ENCODE measurements at regions not wholly inside any gene's neighbourhood (a gene's known extent, or its start where the extent isn't known, plus 50 kb on each side); places are given as distances from the start of the nearest gene placed in this dataset.
"Not testable (repeated sequence)": the region's sequence is repeated elsewhere in the genome, so short reads cannot be mapped to it uniquely, and the experiment has no call there.

DNA sequence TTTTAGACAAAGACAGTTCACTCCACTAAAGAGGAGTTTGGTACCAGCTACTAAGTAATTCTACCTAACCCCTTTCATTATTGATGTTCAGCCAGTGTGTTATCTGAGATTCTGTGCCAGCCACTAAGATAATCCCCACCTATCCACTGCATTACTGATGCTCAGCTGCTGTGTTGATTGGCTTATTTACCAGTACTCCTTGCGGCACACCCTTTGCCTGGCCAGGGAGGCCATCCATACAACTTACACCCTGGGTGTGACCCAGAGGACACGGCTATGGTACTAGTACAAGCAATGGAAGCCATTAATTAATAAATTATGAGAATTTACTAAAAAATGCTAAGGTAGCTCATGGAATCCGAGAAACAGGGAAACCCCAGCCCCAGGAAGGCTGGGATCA, 290.7 kb upstream of the CTNNB1 start:
- DNase-seq: no peak

DNA sequence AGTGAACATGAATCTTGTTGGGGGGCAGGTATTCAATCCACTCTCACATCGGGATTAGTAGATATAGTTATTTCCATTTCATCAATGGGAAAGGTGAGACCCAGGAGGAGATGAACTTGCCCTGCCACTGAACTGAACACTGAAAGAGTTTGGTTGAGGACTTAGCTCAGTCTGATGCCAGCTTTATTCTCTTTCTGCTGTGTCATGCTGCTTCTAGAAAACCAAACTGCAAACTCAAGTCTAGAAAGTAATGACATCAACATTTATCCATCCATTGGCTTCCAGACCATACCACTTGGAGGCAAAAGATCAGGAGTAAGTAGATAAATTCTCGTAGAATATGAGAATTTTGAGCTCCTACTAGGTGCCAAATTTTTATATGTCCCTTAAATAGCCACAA, 288.0 kb upstream of the CTNNB1 start:
- DNase-seq: no peak

DNA sequence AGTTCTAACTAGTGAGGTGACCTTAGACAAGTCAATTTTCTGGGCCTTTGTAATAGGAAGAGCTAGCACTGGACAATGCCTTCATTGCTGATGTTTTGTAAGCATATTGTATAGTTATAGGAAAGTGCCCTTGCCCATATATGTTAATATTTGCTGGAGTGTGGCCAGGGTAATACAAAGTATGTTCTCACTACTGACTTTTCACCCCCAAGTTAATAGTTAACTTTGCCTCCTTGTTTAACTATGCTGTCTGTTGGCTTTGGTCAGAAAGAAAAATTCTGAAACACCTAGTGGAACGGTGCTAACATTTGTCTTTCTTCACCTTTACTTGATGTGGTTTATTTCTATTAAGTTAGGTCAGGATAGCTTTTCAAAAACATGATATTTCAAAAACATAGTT, 287.4 kb upstream of the CTNNB1 start:
- no peak for DNase-seq

DNA sequence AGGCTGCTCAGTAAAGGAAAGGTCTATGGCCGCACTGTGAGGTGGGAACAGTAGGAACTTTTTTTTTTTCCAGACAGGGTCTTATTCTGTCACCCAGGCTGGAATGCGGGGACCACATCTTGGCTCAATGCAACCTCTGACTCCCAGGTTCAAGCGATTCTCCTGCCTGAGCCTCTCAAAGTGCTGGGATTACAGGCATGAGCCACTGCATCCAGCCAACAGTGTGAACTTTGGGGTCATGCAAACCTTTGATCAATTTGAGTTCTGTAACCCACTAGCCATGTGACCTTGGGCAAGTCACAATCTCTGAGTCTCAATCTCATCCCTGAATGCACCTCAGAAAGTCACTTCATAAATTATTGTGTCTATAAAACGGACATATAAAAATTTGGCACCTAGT, 286.8 kb upstream of the CTNNB1 start:
- DNase-seq: no peak

DNA sequence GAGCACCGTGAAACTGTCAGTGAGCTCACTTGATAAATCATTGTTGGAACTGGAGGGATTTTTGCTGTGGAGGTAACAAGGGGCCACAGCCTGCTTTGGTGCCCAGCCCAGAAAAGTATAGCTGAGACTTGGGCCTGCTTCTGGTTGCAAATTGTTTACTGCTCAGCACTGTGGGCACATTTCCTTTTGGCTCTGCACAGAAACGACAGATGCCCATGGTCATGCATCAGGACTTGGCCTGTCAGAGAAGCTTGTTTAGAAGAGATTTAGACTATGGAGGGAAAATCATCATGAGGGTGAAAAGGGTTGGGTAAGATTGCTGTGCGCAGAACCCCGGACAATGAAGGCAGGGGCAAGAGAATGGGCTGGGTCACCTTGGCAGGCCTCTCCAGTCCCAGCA, 286.1 kb upstream of the CTNNB1 start:
- no peak for DNase-seq

DNA sequence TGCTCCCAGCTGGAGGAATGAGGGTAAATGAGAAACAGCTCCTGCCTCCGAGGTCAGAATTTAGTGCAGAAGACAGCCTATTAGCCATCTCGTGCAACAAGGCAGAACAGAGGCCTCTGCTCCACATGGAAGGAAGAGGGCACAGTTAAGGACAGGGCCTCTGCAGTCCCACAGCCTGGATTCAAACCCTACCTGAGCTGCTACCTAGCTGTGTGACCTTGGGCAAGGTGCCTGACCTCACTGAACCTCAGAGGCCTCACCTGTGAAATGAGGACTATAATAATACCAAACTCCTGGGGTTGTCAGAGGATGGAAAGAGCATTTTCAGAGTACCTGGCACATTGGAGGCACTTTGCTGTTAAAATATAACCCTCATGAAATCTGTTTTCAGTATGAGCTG, 285.7 kb upstream of the CTNNB1 start:
- DNase-seq: no peak

DNA sequence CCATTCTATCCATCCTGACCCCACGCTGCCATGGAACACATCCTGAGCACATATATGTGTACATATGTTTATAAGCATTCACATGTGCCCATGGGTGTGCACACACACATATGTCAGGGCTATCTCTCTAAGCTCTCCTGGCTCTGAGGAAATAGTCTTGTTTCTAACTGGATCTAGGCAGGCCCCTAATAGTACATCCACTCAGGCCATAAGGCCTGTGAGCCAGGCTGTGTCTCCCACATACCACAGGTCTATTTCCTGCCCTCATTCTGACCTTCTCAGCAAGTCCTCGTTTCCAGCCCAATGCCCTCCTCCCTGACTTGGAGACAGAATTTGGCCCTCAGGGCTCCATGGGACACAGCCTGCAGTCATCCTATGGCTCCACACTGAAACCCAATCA, 284.8 kb upstream of the CTNNB1 start:
- DNase-seq: no peak

DNA sequence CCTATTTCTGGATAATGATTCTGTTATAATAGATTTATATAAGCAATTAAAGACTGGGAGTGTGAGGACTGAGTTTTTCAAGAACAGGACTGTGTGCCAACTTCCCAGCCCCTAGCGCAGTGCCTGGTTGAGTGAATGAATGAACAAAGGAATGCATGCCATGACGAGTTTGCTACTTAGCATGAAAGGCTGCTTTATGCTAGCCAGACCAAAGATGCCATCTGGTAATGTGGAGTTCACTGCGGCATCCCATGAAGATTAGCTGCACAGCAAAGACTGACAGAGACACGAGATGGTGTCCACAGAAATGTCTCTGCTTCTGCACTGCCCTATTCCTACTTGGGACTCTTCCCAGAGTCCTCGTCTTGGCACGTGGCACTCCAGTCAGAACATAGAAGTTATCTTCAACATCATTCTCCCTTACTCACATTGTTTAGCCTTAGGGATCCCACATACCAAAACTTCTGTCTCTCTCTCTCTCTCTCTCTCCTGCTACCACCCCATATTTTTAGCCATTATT, 283.9 kb upstream of the CTNNB1 start:
- DNase-seq: no peak

DNA sequence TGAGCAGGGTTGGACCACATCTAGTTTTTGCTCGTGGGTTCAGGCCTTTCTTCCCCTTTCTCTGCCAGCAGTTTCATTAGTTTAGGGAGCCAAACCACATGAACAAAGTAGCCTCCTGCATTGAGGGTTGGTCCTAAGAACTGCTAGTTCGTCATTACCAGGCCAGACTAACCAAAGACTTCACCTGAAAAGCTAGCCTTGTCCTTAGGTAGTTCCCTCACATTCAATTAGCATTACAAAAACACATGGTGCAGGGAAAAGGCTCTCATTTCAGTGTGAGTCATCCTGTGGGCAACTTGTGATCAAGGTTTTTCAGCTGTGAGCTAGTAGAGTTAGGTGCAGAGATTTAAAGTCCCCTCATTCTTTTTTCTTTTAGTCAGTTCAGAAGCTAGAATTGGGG, 279.3 kb upstream of the CTNNB1 start:
- DNase-seq: no peak

DNA sequence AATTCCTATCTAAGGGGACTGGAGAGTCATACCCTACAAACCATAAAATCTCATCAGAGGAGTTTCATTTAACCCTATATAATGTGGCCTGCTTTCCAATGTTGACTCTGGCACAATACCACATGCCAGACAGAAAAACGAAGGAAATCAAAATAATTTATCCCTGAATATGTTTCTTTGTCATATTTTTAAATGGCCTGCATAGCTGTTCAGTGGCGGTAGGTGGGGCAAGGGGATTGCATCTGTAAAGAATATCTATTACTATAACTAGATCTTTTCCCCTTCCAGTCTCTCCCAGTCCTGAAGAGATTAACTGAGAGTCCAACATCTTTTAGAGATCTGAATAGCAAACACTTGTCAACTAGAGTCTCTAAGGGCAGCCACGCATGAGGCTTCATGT, 278.1 kb upstream of the CTNNB1 start:
- no peak for DNase-seq

DNA sequence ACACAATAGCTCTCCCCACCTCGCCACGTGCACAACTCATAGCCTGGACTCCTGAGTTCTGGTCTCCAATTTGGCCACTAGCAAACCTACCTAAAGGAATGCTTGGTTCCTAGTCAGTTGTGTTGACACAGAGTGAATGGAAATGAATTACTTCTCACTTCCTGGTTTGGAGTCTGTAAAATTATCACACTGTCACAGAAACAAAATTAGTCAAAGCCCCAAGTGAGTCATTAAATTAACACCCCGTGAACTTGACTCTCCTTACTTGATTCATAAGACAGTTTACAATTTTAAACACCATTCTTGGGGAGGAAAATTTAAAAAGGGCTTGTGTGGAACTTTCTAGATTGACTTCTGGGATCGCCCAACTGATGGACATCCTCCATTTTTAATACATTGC, 276.2 kb upstream of the CTNNB1 start:
- DNase-seq: no peak

DNA sequence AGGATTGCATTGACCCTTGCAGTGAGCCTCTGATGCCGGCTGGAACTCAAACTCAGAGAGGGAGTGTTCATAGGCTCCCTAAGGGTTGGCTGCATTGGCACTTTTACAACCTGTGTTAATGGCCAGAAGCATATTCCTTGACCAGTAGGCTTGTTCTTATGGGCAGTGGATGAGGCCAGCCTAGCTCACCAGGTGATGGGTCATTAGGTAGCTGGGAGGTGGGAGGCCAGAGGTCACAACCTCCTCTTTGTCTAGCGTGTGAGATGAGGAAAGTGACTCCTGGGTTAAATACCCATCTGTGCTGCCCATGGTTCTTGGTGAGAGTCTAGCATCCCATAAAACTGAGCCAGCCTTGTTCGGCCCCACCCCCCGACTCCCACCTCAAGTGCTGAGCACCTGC, 275.7 kb upstream of the CTNNB1 start:
- DNase-seq: no peak

DNA sequence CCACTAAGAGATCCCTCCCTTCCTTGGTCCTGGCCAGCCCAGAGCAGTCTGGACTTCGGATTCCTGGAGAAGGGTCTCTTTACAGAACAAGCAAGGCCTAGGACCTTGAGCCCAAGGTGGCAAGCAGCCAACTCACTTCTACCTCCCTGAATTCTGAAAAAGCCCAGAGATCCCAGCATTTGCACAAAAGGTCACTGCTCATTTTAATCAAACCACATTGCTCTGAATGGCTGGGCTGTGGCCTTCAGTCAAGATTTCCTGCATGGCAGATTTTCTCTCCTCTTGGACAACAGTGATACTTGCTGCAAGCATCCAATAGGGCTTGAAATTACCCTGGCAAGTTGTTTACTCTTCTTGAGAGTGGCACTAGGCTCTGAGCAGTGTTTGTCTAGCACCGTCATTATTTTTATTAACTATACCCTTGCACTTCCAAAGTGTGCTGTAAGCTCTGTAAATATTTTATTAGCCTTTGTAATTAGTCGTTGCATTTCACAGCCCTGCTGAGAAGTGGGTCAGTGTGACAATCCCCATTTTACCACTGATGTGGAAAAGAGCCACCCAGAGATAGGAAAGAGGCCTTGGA, 274.7 kb upstream of the CTNNB1 start:
- no peak for DNase-seq

DNA sequence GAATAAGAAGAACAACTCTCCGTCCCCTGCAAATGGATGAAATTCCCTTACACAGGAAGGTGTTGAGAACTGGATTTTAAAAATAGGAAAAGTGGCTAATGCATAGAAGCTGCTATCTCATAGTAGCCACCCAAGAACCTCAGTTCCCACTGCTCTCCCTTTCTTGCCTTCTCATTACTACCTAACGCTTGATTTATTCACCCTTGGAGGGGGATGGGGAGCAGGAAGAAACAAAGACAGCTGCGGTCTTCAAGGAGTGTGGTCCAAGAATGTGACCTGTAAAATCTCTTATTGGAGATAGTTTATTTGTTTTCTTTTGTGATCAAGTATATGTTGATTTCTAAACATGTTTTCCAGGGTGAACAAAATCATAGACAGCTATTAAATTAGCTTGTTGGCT, 274.1 kb upstream of the CTNNB1 start:
- DNase-seq: no peak

DNA sequence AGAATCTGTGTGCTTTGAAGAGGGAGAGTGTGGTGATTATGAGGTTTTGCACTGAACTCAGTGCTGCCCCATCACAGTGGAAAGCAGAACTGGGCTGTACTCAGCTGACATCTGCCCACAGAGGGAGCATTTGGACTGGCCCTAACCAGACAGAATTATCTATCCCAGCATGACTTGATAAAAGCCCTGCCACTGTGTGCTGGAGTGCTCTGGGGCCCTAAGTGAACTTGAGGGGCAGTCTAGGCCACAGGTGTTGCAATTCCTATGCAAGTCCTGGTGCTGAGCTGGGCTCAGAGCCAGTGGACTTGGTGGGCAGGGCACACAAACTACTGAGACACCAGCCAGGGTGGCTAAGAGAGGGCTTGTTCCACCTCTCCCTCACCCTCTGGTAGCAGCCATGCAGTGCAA, 269.2 kb upstream of the CTNNB1 start:
- peak; percentile 57 for DNase-seq

DNA sequence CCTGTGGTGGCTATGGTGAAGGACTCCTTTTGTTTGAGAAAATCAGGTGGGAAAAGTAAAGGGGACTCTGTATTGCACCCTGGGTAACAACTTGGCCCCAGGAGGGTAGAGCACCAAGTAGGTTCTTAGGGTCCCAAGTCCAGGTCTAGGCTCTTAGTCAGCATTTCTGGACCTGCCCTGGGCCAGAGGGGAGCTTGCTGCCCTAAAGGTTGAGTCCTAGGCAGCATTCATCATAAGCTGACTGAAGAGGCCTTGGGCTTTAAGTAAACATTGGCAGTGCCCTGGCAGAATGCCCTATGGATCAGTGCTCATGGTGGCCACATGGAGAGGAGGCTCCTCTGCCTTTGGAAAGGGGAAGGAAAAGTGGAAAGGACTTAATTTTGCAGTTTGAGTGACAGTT, 268.5 kb upstream of the CTNNB1 start:
- no peak for DNase-seq

DNA sequence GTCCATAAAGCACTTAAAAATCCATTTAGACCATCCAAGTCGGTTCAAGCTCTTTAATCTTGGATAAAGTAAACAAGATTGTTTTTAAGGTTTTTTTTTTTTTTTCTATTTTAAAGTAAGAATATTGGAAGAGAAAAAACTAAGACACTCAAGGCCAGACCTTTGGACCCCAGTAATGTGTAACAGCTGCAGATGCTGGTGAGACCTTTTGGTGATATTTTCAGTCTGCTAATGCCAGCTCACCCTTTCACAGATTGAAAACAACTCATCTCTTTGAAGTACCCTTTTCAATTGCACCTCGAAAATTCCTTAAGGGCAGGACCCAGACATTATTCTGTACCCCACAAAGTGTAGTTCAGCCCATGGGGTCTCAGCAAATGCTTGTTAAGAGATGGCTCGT, 260.7 kb upstream of the CTNNB1 start:
- DNase-seq: no peak

DNA sequence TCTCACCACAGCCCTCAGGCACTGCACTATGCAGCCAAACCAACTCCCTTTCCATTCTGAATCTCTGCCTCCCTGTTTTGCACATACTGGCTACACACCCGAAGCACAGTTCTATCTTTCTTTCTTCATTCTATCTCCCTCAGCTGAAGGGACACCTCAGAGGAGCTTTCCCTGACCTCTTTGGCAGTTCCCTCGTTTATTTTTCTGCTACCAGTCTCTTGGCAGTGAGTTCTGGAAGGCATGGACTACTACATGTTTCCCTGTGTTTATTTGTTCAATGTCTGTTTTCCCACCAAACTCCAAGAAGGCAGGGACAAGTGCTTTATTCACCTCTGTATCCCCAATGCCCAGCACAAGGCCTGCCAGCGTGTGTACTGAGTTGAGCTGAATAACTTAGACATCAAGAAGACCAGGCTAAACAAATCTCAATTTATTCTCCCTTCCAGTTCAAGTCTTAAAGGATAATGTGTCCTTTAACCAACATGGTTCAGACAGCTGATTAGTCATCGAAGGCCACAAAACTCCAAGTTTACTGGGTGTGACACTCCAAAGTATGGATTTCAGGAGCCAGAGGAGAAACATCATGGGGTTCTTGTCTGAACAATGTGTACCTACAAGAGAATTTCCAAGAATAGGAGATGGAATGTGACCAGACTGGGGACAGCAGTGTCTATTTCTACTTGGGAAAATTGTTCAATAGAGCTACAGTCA, 260.1 kb upstream of the CTNNB1 start:
- DNase-seq: no peak

DNA sequence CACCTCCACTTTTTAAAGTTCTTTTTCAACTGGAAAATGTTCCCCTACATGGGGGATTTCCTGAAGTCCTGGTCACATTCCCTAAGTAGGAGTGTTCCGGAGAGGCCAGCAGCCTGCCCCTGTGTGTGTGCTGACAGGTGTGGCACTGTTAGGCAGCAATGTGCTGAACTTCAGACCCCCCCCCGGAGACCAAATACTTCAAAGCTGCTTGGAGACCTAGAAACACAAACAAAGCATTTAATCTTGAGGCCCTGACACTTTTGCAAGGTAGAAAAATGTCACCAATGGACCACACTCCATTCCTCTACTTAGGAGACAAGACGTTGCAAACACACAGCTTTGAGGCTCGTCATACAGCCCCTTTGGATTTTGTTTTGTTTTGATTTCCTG, 259.6 kb upstream of the CTNNB1 start:
- no peak for DNase-seq

DNA sequence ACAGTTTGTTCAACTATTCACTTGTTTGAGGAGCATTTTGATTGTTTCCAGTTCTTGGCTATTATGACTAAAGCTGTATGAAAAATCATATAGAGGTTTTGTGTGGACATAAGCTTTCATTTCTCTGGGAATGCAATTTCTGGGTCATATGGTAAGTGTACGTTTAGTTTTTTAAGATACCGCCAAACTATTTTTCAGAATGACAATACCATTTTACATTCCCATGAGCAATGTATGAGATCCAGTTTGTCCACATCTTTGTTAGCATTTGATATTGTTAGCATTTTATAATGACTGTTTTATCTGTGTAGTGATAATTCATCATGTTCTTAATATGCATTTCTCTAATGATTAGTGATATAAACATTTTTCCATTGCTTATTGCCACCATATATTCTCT, 258.7 kb upstream of the CTNNB1 start:
- DNase-seq: no peak

DNA sequence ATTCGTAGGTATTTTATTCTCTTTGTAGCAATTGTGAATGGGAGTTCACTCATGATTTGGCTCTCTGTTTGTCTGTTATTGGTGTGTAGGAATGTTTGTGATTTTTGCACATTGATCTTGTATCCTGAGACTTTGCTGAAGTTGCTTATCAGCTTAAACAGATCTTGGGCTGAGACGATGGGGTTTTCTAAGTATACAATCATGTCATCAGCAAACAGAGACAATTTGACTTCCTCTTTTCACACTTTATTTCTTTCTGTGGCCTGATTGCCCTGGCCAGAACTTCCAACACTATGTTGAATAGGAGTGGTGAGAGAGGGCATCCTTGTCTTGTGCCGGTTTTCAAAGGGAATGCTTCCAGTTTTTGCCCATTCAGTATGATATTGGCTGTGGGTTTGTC, 252.3 kb upstream of the CTNNB1 start:
- DNase-seq: peak; percentile 43

DNA sequence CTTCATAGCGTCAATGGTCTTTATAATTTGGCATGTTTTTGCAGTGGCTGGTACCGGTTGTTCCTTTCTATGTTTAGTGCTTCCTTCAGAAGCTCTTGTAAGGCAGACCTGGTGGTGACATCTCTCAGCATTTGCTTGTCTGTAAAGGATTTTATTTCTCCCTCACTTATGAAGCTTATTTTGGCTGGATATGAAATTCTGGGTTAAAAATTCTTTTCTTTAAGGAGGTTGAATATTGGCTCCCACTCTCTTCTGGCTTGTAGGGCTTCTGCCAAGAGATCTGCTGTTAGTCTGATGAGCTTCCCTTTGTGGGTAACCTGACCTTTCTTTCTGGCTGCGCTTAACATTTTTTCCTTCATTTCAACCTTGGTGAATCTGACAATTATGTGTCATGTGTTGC, 250.0 kb upstream of the CTNNB1 start:
- not testable (repeated sequence) for DNase-seq

DNA sequence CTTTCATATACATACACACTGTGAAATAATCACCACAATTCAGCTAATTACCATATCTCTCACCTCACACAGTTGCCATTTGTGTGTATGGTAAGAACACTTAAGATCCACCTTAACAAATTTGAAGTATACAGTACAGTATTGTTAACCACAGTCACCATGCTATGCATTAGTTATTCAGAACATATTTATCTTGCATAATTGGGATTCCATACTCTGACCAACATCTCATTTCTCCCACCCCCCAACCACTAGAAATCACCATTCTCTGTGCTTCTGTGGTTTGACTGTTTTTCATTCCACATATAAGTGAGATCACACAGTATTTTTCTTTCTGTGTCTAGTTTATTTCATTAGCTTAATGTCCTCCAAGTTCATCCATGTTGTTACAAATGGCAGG, 247.7 kb upstream of the CTNNB1 start:
- DNase-seq: no peak

DNA sequence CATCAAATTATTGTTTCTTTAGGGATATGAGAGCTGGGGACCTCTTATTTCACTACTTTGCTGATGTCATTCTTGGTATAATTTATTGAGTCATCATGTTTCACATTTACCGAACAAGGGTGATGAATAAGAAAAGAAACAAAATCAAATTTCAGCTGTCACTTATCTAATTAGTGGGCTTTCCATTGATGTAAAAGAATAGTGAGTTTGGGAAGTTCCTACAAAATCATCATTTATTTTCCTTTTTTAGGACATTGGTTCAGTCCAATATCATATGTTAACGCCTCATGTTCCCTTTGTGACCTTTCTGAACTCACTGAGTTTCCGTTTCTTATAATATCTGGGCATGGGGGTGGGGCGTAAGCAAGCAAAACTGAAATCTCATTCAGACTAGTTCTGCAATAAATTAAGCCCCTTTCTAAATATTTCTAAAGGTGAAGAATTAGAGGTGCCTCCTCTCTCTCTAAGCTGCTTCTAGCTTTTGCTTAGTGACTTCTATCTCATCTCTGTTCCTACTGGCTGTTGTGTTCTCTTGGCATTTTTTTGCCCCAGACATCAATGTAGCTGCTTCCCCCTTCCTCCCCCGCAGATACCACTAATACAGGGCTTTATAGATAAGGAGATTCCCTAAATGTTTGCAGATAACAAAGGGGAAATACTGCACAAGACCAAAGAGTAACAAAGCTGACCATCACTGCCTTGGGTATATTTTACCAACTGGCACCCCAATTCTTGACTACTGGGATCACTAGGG, 238.0 kb upstream of the CTNNB1 start:
- no peak for DNase-seq

Measured in hematopoietic multipotent progenitor cell treated with erythropoietin and hydrocortisone succinate and interleukin-3 and kit ligand, for 6 days (in vitro differentiated cells).